ENCODE measurements at regions not wholly inside any gene's neighbourhood (a gene's known extent, or its start where the extent isn't known, plus 50 kb on each side); places are given as distances from the start of the nearest gene placed in this dataset.

DNA sequence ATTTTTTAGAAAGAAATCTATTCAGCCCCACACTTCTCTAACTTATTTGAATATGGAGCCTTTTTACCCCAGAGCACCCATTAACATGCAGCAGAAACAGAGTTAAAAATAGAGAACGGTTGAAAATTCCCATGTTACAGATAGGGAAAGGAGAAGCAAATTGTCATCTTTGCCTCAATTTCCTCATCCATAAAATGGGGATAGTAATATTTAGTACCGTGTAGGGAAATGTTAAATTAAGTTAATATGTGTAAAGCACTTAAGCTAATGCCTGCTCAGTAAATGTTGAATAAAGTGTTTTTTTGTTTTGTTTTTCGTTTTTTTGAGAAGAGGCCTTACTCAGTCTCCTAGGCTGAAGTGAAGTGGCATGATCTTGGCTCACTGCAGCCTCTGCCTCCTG, 50.3 kb downstream of the NAV1 start:
- no peak for DNase-seq

DNA sequence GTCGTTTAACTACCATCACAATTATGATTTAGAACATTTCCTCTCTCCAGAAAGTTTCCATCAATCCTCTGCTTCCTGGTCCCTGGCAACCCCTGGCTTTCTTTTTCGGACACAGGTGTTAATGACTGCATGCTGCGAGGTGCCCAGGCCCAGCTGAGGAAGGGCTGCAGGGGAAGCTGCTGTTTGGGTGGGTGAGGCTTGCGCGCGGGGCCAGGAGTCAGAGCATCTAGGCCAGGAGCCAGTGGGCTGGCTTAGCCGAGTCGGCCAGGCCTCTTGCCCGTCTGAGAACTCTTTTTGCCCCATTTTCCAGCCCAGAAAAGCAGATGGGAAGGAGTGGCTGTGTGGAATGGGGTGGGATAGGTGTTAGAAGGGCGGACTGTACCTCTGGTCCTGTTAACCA, 51.5 kb downstream of the NAV1 start:
- no peak for DNase-seq

DNA sequence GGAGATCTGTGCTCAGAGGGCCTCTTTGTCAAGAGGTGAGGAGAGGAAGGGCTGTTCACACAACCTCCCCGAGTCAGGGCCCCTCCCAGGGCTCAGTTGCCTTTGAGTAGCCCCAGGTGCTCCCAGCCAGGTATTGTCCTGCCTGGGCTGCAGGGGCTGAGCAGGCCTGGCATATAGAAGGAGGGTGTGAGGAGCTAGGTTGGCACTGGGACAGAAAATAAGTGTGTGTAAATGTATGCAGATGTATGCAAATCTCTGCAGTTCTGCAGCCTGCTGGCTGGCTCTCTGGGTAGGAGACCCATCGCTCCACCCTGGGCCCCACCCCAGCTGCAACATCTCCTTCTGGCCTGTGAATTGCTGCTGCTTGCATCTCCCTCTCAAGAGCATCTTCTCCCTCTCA, 52.4 kb downstream of the NAV1 start:
- DNase-seq = no peak

DNA sequence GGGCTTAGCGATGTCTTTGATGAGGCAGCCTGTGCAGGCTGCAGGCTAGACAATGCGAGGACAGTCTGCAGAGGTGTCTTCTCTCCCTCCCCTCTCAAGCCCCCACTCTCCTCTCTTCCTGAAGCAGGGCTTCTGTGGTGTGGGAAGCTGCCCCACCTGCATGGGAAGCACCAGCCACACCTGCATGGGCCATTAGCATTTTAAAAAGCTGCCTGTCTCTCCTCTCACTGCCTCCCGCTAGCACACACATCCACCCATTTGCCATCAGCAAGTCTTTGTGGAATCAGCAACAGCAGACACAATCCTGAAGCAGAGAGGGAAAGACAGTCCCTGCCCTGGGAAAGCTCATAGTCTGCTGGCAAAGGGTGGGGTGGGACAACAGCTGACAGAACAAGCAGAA, 53.1 kb downstream of the NAV1 start:
- DNase-seq = no peak

DNA sequence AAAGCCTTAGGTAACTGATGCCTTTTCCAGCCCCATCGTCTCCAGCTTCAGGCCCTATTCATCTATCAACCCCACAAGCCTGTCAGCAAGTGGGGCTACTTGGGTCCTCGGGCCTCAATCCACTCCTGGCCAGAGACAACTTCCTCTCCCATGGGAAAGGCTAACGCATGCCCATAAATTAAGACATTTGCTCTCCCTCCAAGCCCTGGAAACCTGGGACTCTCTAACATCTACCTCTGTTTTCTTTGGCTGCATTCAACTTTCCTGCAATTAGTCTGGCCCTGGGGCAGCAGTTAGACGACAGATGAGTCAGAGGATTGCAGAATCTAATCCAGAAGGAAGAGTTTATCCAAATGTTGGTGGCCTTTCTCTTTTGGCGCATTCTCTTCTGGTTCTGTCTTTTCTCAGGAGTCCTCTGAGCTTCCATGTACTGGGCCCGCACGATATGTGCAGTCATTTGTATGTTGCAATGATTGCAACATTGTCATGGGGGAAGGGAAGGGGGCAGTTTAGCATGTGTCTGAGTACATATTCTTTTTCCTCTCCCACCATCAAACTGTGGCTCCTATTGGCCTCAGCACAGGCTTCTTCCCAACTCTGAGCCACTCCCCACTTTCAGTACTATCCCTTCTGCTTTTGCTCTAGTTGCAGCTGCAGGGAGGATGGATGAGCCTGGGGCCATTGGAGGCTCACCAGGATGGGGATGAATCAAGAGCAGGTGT, 54.4 kb downstream of the NAV1 start:
- no peak for DNase-seq

DNA sequence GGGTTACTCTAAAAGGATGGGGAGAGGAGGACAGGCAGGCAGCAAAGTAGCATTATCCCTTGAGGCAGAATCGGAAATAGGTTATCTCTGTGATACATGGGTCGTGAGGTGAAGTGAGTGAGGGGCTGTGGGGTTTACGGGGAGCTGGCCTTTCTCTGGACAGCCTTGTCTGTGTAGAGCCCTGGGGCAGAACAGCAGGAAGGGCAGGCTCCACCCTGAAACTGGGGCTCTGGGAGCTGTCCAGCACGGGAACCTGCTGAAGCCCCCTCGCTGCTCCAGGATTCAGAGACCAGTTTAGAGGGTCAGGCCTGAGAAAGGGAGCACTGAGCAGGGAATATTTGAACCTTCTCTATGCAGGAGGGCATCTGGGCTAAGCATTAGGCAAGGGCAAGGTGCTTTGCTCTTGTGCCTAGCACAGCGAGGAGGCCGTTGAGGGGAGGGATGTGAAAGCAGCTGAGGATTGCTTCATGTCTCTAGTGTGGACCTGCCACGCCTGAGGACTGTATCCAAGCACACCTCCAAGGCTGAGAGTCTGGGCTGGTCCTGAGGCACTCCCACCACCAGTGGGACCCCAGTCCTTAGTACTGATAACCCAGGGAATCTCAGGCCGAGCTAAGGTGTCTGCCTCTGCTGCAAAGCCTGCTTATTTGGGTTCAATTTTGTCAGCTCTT, 55.8 kb downstream of the NAV1 start:
- DNase-seq = no peak

DNA sequence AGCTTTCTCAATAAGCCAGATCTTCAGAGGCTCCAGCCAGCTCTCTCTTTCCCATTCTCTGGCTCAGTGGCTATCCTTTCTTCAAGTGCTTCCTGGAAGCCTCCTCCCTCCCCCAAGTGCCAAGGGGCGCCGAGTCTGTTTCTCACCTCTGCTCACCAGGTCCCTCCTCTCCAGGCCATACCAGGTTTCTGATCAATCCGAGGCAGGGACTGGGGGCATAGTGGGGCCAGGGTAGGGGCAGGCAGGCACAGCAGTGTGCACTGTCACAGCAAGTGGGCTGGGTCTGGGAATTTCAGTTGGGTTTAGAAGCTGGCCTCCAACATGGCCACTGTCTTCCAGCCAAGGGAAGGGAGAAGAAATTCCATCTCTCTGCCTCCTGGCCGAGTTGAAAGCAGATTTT, 56.5 kb downstream of the NAV1 start:
- DNase-seq = no peak

DNA sequence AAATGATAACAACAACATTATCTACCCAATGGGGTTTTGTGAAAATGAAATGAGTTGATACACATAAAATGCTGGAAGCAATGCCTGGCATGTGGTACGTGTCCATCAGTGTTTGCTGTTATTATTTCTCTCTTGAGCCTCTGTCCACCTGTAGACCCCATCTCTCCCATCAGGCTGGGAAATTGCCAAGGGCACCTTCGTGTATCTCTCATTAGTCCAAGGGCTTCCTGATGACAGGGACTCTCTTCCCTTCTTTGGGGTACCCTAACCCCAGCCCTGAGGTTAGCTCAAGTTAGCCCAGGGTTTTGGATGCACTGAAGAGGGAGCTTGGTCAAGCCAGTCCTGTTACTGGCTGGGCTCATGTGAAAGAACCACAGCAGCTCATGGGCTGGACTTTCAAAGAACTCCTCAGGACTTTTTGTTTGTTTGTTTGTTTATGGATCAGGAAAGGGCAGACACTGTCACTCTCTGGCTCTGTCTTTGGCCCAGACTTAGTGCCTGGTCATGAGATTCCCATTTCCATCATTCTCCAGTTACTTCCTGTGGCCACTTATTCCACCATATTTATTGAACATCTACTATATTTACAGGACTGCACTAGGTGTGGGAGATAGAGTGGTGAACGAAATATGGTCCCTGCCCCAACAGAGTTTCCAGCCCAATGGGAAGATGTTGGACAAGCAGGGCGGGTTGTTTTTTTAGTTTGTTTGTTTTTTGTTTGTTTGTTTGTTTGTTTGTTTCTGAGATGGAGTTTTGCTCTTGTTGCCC, 57.4 kb downstream of the NAV1 start:
- no peak for DNase-seq

DNA sequence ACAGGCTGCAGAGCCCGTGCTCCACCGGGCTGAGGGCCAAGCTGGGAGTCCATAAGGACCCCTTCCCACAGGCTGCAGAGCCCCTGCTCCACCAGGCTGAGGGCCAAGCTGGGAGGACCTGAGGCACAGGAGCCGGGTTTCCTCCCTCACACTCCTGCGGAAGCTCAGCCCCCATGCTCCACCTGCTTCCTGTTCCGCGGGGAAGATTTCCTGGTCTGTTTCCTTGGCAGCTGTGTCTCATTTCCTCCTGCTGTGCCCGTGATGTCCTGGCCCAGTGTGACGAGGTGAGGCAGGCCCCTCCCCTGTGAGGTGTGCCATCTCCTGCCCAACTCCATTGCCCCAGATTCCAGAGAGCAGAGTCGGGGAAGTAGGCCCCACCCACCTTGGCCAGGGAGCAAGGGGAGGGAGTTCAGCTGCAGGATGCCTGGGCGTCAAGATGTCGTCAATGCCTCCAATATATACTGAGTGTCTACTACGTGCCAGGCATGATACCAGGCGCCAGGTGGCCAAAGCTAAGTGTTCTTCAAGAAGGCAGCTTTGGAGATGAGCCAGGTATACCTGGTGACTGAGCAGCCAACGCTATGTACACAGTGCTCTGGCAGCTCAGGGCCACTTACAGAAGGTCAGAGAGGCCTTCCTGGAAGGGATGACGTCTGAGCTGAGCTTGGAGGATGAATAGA, 58.8 kb downstream of the NAV1 start:
- DNase-seq = no peak

DNA sequence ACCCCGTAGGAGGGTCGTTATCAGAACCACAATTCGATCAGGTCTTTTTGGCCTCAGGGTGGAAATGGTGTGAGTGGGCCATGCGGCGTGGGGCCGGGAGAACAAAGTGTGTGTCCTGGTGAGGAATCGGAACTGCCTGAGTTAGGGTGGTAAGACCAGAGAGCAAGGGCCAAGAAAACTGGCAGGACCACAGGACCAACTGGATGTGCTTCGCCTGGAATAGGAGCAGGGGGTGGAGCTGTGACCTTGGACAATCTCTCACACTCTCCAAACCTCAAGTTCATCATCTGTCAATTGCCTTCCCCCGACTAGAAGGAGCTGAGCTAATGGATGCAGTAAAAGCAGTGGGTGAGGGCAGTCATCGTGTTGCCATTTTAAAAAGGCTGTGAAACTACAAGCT, 59.5 kb downstream of the NAV1 start:
- DNase-seq = no peak

DNA sequence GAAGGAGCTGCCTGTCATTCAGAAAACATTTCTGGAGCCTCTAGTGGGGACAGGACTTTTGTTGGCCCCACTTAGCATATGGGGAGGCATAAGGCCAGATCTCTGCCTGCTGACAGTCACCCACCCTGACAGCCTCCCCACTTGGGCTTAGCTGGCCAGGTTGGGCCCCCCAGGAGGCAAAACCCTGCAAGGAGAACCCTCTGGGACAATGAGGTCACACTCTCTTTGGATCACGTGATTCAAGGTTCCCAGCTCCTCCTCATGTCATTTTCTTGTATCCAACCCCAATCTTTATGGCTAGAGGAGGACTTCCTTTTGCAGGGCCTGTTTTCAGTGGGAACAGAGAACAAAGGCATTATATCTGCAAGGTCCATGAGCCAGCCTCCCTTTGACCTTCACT, 60.0 kb downstream of the NAV1 start:
- no peak for DNase-seq

DNA sequence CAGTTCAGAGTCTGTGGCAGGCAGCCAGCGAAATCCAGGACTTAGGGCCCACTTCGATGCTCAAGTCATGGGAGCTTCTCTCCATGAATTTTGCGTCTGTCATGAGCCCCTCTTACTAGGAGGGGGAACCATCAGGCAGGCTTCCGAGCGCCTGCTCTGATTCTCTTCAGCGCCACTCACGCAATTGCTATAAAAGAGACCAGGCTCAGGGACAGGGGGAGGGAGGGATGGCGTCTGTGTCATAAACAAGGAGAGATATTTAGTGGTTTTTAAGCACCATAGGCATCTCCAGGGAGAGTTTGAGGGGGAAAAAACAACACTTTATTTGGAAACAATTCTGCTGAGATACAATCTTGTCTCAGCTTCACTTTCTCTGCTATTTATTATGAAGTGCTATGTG, 60.6 kb downstream of the NAV1 start:
- no peak for DNase-seq

DNA sequence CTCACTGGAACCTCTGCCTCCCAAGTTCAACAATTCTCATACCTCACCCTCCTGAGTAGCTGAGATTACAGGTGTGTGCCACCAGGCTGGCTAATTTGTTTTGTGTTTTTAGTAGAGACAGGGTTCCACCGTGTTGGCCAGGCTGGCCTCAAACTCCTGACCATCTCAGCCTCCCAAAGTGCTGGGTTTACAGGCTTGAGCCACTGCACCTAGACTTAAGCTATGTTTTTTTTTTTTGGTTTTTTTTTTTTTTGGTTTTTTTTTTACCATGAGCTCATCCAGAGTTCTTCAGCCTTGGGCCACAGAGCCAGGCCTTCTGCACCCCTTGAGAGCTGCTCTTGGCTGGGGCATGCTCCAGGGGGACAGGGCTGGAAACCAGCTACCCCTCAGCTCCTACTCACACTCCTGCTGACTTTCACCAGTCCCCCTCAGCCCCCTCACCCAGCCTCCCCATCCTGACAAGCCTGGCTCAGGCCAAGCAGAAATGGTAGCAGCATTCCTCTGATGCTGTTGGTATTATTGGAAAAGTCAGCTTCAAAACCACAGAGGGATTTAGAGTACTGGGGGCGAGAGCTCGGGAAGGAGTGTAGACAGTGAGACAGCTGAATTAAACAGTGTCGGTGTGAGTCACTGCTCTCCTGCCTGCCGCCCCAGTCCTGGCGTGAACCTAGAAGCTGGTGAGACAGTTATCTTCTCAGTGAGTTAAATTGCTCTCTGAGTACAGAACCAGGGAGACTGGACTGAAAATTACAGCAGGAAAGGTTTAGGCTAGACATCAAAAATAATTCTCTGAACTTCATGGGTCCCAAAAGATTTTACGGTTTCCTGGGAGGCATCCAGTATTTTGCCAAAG, 63.7 kb downstream of the NAV1 start:
- DNase-seq = no peak

DNA sequence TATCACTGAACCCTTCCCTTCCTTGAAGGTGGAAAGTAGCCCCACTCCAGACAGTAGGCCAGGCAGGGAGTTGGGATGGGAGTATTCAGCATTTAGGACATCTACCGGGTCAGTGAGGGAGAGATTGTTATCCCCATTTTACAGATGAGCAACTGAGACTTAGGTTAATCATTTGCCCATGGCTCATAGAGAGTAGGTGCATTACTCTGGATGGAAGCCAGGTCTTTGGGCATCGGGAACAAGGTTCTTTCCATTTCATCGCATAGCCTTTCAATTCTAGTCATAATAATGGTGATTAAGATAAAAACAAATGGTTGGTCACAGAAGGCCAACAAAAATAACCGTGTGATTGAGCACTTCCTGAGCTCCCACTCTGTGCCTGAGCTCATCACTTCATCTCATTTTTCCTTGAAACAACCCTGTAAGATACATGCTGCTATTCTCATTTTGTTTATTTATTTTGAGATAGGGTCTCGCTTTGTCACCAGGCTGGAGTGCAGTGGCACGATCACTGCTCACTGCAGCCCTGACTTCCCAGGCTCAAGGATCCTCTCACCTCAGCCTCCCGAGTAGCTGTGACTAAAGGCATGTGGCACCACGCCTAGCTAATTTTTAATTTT, 64.8 kb downstream of the NAV1 start:
- DNase-seq = no peak

DNA sequence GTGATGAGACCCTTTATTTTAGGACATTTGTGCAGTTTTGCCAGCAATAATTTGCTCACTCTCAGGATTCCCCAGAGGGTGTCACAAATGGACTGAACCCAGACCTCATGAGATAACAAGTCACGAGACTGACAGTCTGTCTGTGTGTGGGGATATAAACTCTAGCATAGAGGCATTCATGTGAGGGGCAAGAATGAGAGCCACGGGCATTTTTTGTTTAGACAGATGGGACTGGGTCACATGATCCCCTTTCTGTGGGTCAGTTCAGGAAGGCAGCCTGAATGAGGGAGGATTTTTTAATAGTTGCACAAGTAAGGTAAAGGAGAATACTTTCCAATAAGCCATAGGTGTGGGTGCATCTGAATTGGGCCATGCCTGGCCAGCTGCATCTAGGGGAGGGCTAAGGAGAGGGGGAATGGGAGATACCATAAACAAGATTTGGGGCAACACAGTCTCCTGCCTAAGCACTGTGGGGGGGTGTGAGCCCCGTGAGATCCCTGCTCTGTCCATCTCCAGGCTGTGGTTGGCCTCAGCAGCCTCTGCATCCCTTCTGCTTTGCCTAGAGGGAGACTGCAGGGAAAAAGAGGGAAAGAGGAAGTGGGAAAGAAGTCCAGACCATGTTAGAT, 66.6 kb downstream of the NAV1 start:
- no peak for DNase-seq

DNA sequence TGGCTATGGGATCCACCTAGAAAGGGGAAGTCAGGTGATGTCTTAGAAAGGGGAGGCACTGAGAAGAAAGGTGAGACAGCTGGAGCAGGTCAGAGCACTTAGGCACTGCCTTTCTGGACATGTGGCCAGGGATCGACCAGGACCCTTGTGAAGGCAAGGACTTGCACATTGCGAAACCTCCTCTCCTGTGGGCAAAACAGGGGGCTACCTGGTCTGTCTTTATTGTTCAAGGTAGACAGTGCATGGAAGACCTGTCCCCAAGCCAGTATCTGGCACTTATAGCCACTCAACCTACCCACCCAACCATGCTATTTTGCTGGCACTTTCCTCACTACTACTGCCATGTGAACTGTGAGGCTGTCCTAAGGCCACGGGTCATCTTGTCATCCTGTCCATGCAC, 67.2 kb downstream of the NAV1 start:
- no peak for DNase-seq

DNA sequence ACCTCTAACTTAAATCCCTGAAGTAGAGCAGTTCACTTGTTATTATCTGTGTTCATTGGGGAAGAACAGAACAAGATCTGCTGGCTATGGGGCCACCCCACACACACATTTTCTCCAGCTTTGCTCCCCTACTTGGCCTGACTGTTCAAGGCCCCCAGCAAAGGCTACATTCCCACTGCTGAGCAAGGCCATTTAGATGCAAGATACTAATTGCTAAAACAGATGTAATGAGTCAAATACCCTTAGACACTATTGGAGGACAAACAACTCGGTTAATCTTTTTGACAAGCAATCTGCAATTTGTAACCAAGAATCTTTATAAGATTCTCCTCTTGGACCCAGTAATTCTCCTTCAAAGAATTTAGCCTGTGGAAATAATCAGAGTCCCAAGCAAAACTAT, 67.7 kb downstream of the NAV1 start:
- DNase-seq = no peak

DNA sequence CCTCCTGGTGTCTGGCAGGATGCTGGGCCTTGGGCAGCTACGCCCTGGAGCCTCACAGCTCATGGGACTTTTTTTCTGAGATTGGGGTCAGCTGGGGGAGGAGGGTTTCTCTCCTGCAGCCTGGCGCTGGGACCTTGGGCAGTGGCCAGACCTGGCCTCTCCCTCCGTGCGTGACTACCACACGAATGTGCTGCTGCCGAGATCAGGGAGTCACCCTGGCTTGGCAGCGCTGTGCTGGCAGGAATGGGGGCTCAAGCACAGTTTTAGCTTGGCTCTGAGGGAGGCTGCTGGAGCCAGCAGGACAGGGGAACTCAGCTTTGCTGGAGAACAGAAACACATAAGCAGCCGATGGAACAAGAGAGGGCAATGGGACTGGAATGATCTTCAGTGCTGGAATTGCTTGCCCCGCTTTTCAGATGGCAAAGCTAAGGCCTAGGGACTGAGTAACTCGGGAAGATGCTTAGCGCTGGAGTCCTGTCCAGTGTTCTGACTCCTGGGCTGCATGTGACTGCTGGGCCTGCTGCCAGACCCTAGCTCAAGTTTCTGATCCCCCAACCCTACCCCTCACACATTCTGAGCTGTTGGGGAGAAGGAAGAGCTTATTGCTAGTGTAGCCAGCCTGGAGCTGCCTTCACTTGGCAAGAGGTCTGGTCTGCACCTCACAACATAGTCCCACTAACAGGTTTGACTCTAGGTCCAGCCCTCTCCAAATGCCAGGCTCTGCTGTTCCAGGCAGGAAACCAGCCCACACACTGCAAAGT, 69.9 kb downstream of the NAV1 start:
- no peak for DNase-seq

DNA sequence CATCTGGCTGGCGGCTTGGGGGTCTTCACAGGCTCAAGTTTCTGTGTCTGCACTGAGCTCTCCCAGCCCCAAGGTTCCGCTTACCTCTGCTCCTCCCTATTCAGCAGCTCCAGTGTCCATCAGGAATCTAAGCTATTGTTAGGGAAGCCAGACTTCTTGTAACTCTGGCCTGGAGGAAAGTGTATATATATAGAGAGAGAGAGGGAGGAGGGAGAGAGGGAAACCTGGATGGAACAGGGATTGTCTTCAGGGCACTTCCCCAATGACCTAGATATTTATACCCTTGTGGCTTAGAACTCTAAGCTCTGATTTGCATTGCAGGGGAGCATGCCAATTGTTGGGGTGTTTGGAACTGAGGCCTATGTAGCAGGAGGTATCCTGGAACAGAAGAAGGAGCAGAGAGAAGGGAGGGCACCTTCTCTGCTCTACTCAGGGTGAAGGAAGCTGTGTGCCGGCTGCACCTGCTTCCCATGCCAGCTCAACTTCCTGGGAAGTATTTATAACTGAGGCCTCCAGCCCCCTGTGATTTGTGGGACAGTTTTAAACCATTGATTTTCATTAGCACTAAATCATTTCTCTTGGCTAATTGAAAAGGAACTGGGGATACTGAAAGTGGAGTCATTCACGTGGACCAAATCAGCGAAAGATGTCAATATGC, 70.9 kb downstream of the NAV1 start:
- DNase-seq = no peak

DNA sequence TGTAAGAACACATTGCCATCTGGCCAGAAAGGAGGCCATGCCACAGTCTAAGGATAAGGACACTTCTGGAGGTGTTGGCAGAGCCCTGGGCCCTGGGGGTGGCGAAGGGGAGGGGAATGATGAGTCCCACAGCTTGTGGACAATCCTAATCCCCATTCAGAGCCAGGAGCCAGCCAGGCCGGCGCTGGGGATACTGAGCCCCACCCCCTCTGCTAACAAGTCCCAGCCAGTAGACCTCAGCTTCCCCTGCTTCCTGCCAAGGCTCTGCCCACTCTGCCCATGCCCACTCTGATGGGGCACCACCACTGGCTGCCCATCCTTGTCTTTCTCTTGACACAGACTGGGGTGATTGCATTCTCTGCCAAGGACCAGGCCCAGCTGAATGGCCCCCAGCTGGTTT, 71.9 kb downstream of the NAV1 start:
- DNase-seq = no peak
